SK-N-SH (cell line): ENCODE measurements at regions not wholly inside any gene's neighbourhood (a gene's known extent, or its start where the extent isn't known, plus 50 kb on each side); places are given as distances from the start of the nearest gene placed in this dataset.
"Not testable (repeated sequence)": the region's sequence is repeated elsewhere in the genome, so short reads cannot be mapped to it uniquely, and the experiment has no call there.

Source experiments
- CTCF ChIA-PET: fragments of 300-600, 350-600 bp; formaldehyde crosslinking; extraction: SDS; loops from one replicate; lab custom pipeline; 2021; lab: Yijun Ruan, JAX
- POLR2A ChIA-PET: fragments of 350-600 bp; sonication (Branson Sonifier 250); formaldehyde crosslinking; extraction: SDS; loops from one replicate; lab custom pipeline; 2020; ENCODE audit warnings: antibody characterized with exemption, inconsistent platforms; lab: Yijun Ruan, JAX
- DNase-seq: peaks from one replicate; pipeline ENCODE4 v3.0.0; 2012
- H2AFZ ChIP-seq: fragments of 200-600 bp; sonication (generic); 2 replicates; pipeline ENCODE4 v1.8.1; 2016; ENCODE audit warnings: antibody characterized with exemption, mild to moderate bottlenecking, low read depth
- H3F3A ChIP-seq: fragments of 200-600 bp; sonication (generic); replicated peaks from 2 replicates; pipeline ENCODE3; 2016; ENCODE audit warnings: antibody characterized with exemption, mild to moderate bottlenecking; ENCODE audit not compliant: insufficient read depth
- H3K27ac ChIP-seq, 2 experiments: fragments of 200-500 bp in 1 of 2; fragments of 200-600 bp in 1 of 2; sonication (Bioruptor generic) in 1 of 2; sonication (generic), shearing (Covaris generic) in 1 of 2; 2 replicates each; pipeline versions ENCODE4 v1.5.1 to v1.6.1; 2014 to 2016; ENCODE audit warnings: low read depth in 2 of 2, inconsistent platforms in 1 of 2, low read length in 1 of 2, mild to moderate bottlenecking in 1 of 2, mixed read lengths in 1 of 2
- H3K27me3 ChIP-seq: fragments of 200-600 bp; sonication (generic), shearing (Covaris generic); 2 replicates; pipeline ENCODE4 v1.6.1; 2016; ENCODE audit warnings: mixed run types; ENCODE audit not compliant: insufficient read depth
- H3K36me3 ChIP-seq, 2 experiments: fragments of 200-500 bp in 1 of 2; fragments of 200-600 bp in 1 of 2; sonication (Bioruptor generic) in 1 of 2; sonication (generic) in 1 of 2; replicated peaks in 1 of 2; 2 replicates each; pipeline versions ENCODE3 to v1.5.1; 2014 to 2016; ENCODE audit warnings: low read length in 1 of 2, mild to moderate bottlenecking in 1 of 2; ENCODE audit not compliant: insufficient read depth in 2 of 2, control insufficient read depth in 1 of 2
- H3K4me1 ChIP-seq, 2 experiments: fragments of 200-500 bp in 1 of 2; fragments of 200-600 bp in 1 of 2; sonication (Bioruptor generic) in 1 of 2; sonication (generic), shearing (Covaris generic) in 1 of 2; 2 replicates each; pipeline versions ENCODE4 v1.5.1 to v1.6.1; 2014 to 2016; ENCODE audit warnings: low read depth in 1 of 2, low read length in 1 of 2, mixed run types in 1 of 2; ENCODE audit not compliant: insufficient read depth in 2 of 2, control insufficient read depth in 1 of 2
- H3K4me2 ChIP-seq: fragments of 200-600 bp; sonication (generic), shearing (Covaris generic); 2 replicates; pipeline ENCODE4 v1.6.1; 2017; ENCODE audit warnings: mixed run types
- H3K4me3 ChIP-seq, 2 experiments: fragments of 200-500 bp in 1 of 2; fragments of 200-600 bp in 1 of 2; sonication (Bioruptor generic) in 1 of 2; sonication (generic), shearing (Covaris generic) in 1 of 2; 2 replicates each; pipeline versions ENCODE4 v1.5.1 to v1.8.1; 2014 to 2016; ENCODE audit warnings: low read depth in 2 of 2, inconsistent platforms in 1 of 2, low read length in 1 of 2, mild to moderate bottlenecking in 1 of 2, mixed read lengths in 1 of 2, moderate library complexity in 1 of 2
- H3K79me2 ChIP-seq: fragments of 200-600 bp; sonication (generic); 2 replicates; pipeline ENCODE4 v1.8.1; 2017; ENCODE audit warnings: mild to moderate bottlenecking; ENCODE audit not compliant: insufficient read depth
- H3K9ac ChIP-seq: fragments of 200-600 bp; sonication (generic); 2 replicates; pipeline ENCODE4 v1.6.1; 2017; ENCODE audit warnings: mixed run types
- H3K9me2 ChIP-seq: fragments of 200-600 bp; sonication (generic); 2 replicates; pipeline ENCODE4 v1.6.1; 2017; ENCODE audit warnings: mixed run types
- H3K9me3 ChIP-seq: fragments of 200-600 bp; sonication (generic); 2 replicates; pipeline ENCODE4 v1.6.1; 2017; ENCODE audit warnings: mixed run types, mild to moderate bottlenecking, moderate library complexity
- H4K20me1 ChIP-seq: fragments of 200-600 bp; sonication (generic); 2 replicates; pipeline ENCODE4 v1.6.1; 2017; ENCODE audit warnings: mild to moderate bottlenecking, mixed run types; ENCODE audit not compliant: insufficient read depth
- FOSL2 ChIP-seq: IDR thresholded peaks from 2 replicates; pipeline ENCODE4 v1.4.0; 2012; ENCODE audit warnings: low read depth, mild to moderate bottlenecking, moderate library complexity, borderline replicate concordance
- RCOR1 ChIP-seq: fragments of 150-350 bp; IDR thresholded peaks from 2 replicates; pipeline ENCODE4 v1.6.1; 2017; ENCODE audit warnings: antibody characterized with exemption, low read length
- WGBS: methylation state at CpG from one replicate; pipeline ENCODE4 v1.1.6; 2017; ENCODE audit warnings: low lambda C conversion rate; 5-methylcytosine and 5-hydroxymethylcytosine counted together
- TF ChIP-seq, protein P1 (sequence below): IDR thresholded peaks from 2 replicates; pipeline ENCODE4 v1.4.0; 2012; ENCODE audit warnings: low read depth, borderline replicate concordance
- TF ChIP-seq, protein P2 (sequence below): IDR thresholded peaks from 2 replicates; pipeline ENCODE4; 2012

DNA sequence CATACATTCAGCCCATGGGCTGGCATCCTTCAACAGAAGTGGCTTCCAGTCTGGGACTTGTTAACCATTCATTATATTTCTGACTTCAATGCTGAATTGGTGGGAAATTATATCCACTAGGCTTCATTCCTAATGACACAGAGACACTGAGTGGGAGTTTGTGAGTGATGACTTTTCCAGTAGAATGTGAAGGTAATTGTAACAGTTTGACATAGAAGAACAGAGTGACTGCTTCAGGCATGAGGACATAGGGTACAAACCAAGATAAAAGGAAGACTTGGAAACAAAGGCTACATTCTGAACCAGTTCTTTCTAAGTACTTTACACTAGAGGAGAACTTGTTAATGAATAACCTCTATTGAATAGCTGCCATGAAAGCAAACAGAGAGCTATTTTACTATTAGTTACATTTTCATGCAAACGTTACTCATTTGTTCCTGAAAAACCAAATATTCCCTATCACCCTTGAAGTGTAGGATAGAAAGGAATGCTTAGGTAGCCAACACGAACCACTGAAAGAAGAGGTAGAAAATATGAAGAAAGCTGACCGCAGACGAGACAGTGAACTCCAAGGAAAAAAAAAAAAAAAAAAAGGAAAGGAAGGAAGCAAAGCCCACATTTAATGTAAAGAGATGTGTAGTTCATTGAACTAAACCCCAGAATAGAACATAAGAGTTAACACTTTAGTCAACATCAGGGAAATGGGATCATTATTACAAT, 237.0 kb upstream of the SEMA3C start:
- H3K9ac ChIP-seq = no peak overlapping the region
- H3K9me2 ChIP-seq = no peaks in the 10 kb centered on the region
- H3K4me2 ChIP-seq = no peak overlapping the region
- no peaks in the 10 kb centered on the region for H3K79me2 ChIP-seq
- 84% methylated on average over 4 of the region's 4 CpGs for WGBS
- no peaks in the 10 kb centered on the region for H3K27me3 ChIP-seq
- H3F3A ChIP-seq = peaks cover 12% of the 10 kb centered on the region
- H4K20me1 ChIP-seq = no peaks in the 10 kb centered on the region
- ChIA-PET CTCF (interaction anchor here (0.8 kb wide), 1 partner anchor 302 kb away, joined by 3 read pairs; no protein-coding TSS in a partner anchor), POLR2A (no interaction called here)
- no peaks in the 10 kb centered on the region for H3K36me3 ChIP-seq
- no peak for DNase-seq
- H3K9me3 ChIP-seq = no peaks in the 10 kb centered on the region
- H3K27ac ChIP-seq = no peak overlapping the region; a peak in 1 of 4 replicates
- no peak for TF ChIP-seq FOSL2
- TF ChIP-seq RCOR1 = no peak
- TF ChIP-seq, protein P1, sequence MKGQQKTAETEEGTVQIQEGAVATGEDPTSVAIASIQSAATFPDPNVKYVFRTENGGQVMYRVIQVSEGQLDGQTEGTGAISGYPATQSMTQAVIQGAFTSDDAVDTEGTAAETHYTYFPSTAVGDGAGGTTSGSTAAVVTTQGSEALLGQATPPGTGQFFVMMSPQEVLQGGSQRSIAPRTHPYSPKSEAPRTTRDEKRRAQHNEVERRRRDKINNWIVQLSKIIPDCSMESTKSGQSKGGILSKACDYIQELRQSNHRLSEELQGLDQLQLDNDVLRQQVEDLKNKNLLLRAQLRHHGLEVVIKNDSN = no peak
- peaks cover 0 to 9% of the 10 kb centered on the region in 2 experiments; a peak in 2 of 4 replicates for H3K4me1 ChIP-seq
- H3K4me3 ChIP-seq = no peak overlapping the region
- no peak overlapping the region for H2AFZ ChIP-seq

DNA sequence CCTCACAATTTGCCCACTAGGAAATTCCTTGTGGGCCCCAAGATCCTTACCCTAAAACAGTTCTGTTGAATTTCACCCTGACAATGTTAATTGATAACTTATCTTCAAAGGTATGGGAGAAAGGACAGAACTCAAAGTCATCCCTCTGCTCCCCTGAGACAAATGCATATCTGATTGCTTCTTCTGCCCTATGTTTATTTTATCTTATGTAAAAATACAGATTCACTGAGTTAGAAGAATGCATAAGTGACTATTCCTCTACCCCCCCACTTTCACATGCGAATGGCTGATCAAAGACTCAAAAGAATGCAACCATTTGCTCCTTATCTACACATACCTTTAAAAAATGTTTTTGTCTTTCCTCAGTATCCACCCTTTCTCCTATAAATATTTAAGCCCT, 235.7 kb upstream of the SEMA3C start:
- ChIA-PET CTCF (interaction anchor here (1.0 kb wide), 1 partner anchor 39 kb away, joined by 3 read pairs; no protein-coding TSS in a partner anchor), POLR2A (no interaction called here)
- Histone ChIP-seq H3K79me2 (no peaks in the 10 kb centered on the region), H3K4me2 (no peak overlapping the region), H3K27ac (no peak overlapping the region), H3K4me1 (peaks cover 0 to 10% of the 10 kb centered on the region in 2 experiments; a peak in 2 of 4 replicates), H4K20me1 (no peaks in the 10 kb centered on the region), H3K9ac (no peak overlapping the region), H2AFZ (no peak overlapping the region), H3K27me3 (no peaks in the 10 kb centered on the region), H3F3A (peaks cover 5% of the 10 kb centered on the region), H3K4me3 (no peak overlapping the region), H3K9me3 (no peaks in the 10 kb centered on the region), H3K9me2 (no peaks in the 10 kb centered on the region), H3K36me3 (no peaks in the 10 kb centered on the region)
- TF ChIP-seq, protein P2, sequence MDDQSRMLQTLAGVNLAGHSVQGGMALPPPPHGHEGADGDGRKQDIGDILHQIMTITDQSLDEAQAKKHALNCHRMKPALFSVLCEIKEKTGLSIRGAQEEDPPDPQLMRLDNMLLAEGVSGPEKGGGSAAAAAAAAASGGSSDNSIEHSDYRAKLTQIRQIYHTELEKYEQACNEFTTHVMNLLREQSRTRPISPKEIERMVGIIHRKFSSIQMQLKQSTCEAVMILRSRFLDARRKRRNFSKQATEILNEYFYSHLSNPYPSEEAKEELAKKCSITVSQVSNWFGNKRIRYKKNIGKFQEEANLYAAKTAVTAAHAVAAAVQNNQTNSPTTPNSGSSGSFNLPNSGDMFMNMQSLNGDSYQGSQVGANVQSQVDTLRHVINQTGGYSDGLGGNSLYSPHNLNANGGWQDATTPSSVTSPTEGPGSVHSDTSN = no peak
- 100% methylated on average over 1 of the region's 1 CpG for WGBS
- no peak for DNase-seq

DNA sequence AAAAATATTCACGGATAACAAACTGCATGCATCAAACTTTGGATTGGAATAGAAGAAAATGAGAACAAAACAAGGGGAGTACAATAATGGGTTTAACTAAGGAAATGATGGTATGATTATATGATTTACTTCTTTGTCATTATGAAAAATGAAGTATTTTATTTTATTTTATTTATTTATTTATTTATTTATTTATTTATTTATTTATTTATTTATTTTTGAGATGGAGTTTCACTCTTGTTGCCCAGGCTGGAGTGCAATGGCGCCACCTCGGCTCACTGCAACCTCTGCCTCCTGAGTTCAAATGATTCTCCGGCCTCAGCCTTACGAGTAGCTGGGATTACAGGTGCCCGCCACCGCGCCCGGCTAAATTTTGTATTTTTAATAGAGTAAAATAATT, 234.1 kb upstream of the SEMA3C start:
- H4K20me1 ChIP-seq, DNase-seq, H3K9me3 ChIP-seq, H3K27ac ChIP-seq, H3K9me2 ChIP-seq, H3K4me3 ChIP-seq, H3K4me1 ChIP-seq, POLR2A ChIA-PET, H3K27me3 ChIP-seq, H3K9ac ChIP-seq, H3K36me3 ChIP-seq, H3F3A ChIP-seq, H3K79me2 ChIP-seq, H3K4me2 ChIP-seq, H2AFZ ChIP-seq: not testable (repeated sequence)
- 98% methylated on average over 9 of the region's 9 CpGs for WGBS
- CTCF ChIA-PET = interaction anchor here (0.9 to 1.6 kb wide), 3 partner anchors 11 to 14 kb away, joined by 3 to 6 read pairs (median 3); no protein-coding TSS in a partner anchor
